Stimulated activated CD8-positive, alpha-beta memory T cell treated with anti-CD3 and anti-CD28 coated beads, Interleukin-4, amount 100 ng/mL, for 1 hour (primary cell): ENCODE measurements at regions not wholly inside any gene's neighbourhood (a gene's known extent, or its start where the extent isn't known, plus 50 kb on each side); places are given as distances from the start of the nearest gene placed in this dataset.
"Not testable (repeated sequence)": the region's sequence is repeated elsewhere in the genome, so short reads cannot be mapped to it uniquely, and the experiment has no call there.

Experiments used
- DNase-seq, 2 donors: peaks; one replicate each; pipeline ENCODE4 v3.0.0-alpha.2; 2020; ENCODE audit warnings: low read depth in 2 of 2, low spot score in 1 of 2

- no peak for DNase-seq
Measured at GRCh38 chr12:124707316-124707715, 139.9 kb upstream of the NCOR2 start.

DNA sequence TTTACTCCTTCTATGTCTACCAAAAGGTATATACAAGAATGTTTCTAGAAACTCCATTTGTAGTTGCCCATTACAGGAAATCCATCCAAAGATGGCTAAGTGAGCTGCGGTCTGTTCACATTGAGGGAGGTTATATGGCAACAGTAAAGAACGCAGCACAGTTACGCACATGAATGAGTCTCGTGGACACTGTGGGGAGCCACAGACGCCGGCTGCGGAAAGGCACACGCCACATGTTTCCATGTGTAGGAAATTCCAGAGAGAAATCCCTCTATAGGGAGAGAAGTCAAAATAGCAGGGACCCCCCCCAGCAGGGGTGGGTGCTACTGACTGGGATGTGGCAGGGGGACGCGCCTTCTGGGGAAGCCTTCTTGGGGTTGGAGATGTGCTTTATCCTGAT is 139.0 kb upstream of the NCOR2 start:
- no peak for DNase-seq

DNA sequence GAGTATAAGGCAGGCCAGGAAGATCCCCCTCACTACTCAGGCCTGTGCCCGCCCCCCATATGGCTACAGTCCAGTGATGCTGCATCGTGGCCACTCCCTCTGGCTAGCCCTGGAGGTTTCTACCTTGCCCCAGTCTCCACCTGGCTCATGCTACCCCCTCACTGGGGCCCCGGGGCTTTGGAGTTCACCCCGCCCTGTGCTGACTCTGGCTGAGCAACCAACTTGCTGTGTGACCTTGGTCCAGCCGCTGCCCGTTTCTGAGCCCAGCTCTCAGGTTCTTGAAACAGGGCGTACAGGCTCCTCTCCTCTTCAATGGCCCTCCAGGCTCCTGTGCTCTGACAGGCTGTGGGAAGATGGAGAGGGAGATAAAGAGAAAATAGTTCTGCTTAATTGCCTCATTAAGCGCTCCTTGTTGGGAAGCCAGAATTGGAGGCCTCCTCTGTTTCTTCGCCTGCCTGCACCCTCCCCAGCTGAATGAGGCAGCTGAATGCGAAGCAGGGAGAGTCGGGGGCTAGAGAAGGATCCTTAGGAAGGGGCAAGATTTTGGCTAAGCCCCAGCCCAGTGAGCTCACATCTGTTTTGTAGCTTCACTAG is 138.2 kb upstream of the NCOR2 start:
- no peak for DNase-seq

DNA sequence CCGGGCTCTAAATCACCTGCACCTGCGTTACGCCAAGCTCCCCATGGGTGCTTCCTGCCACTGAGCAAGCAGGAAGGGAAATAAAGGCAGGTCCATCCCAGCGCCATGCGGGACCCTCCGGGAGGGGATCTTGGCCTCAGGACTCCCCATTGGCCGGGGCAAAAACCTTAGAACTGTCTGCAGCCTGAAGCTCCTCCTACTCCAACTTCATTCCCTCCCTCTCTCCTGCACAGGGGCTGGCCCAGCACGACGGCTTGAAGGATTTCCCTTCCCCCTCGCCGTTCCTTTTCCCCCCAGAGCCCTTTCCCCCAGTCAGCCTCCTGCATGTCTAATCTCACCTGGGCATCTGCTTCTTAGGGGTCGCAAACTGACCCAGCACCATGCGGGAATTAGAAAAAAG is 137.2 kb upstream of the NCOR2 start:
- no peak for DNase-seq

- no peak for DNase-seq
Measured at GRCh38 chr12:124703856-124704255, 136.4 kb upstream of the NCOR2 start.

DNA sequence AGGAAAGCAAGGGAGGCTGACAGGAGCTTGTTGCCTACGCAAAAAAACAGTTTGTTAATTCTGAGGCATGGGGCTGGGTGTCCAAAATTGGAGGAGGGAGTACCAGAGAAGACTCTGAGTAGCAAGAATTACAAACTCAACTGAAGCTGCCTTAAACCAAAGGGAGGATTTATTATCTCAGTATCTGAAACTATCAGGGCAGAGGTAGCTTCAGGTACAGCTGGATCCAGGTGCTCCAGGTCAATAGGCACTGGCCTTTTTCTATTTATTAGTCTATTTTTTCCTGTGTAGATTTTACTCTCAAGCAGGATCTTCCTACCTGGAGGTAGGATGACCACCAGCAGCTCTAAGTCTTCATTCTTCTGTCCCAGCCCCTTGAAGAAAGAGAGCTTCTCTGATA is 135.3 kb upstream of the NCOR2 start:
- DNase-seq, result no peak

- no peak for DNase-seq
Measured at GRCh38 chr12:124700810-124701592, 133.6 kb upstream of the NCOR2 start.

DNA sequence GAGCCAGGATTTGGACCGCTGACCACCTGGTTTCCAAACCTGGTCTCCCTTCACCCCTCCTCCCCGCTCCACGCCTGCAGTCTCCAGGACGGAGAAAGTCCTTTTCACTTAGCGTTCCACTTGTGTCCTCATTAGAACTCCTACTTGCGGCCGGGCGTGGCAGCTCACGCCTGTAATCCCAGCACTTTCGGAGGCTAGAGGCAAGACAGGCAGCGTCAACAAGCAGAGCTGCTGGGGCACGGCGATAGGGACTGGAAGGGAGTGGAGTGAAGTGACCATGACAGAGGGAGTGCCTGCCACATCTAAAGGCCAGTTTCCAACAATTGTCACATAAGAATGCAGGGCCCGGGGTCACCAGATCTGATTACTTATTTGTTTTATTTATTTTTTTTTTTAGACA is 132.5 kb upstream of the NCOR2 start:
- DNase-seq, result no peak

GRCh38 chr12:124698998-124699305 is 131.5 kb upstream of the NCOR2 start:
- DNase-seq, result no peak

GRCh38 chr12:124698211-124698997 is 131.0 kb upstream of the NCOR2 start:
- no peak for DNase-seq

DNA sequence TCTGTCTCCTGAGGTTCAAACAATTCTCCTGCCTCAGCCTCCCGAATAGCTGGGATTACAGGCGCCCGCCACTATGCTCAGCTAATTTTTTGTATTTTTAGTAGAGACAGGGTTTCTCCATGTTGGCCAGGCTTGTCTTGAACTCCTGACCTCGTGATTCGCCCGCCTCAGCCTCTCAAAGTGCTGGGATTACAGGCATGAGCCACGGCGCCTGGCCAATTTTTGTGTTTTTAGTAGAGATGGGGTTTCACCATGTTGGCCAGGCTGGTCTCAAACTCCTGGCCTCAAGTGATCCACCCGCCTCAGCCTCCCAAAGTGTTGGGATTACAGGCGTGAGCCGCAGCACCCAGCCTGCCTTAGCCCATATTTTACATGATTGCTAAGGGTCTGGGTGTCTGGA is 130.3 kb upstream of the NCOR2 start:
- DNase-seq, result not testable (repeated sequence)

DNA sequence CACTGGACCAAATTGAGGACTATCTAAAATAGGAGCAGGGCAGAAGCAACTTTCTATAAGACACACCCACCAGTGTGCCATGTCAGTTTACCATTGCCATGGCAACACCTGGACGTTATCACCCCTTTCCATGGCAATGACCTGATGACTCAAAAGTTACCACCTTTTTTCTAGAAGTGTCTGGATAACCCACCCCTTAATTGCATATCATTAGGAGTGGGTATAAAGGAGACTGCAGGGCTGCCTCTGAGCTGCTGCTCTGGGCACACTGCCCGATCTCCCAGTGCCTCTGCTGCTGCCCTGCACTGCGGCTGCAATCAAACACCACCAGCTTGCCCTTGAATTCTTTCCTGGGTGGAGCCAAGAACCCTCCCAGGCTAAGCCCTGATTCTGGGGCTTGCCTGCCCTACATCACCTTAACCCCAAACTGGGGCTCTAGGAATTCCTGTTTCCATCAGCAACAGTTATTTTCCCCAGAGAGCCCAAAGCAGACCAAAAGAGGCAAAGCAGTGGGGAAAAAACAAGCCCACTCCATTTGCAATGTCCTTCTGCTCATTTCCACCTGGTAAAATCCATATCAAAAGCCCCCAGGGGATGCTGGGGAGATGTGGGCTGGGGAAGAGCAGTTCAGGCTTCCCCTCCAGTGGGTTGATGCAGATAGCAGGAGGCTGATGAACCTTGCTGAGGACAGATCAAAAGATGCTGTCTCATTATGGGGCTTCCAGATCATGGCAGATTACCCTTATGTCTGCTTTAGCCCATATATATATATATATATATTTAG is 129.5 kb upstream of the NCOR2 start:
- no peak for DNase-seq

- DNase-seq, result no peak
Measured at GRCh38 chr12:124695861-124696260, 128.4 kb upstream of the NCOR2 start.

- DNase-seq, result no peak
Measured at GRCh38 chr12:124694846-124695497, 127.6 kb upstream of the NCOR2 start.

DNA sequence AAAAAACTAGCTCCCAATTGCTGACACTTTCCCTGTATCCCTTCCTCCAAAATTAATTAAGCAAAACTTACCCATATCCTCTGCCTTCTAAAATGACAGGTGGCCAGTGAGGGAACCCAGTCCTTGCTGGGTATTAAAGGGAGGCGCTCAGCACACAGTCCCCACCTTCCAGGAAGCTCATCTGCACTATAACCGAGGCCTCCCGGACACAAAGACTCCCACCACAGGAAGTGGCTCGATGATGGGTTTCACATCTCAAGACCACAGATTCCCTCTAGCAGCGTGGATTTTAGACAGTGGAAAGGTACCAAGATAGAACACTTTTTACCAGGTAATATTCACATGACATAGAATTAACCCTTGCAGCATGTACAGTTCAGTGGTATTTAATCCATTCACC is 126.8 kb upstream of the NCOR2 start:
- no peak for DNase-seq

- DNase-seq, result no peak
Measured at GRCh38 chr12:124693111-124693723, 125.8 kb upstream of the NCOR2 start.

DNA sequence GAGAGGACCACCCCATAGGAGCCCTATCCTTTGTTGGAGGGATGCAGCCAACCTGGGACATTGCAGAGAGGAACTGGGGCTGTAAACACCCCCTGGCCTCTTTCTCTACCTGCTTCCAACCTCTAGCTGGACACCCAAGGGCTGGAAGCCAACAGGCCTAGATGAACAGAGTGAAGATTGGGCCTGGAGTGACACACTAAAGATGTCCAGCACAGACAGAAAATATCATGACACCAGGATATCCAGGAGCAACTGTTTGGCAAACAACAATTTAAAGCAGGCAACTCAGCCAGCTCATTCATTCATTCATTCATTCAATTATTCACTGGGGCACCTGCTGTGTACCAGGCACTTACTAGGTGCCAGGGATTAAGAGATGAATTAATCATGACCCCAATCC is 125.0 kb upstream of the NCOR2 start:
- DNase-seq, result no peak

- DNase-seq, result no peak
Measured at GRCh38 chr12:124691429-124691828, 124.0 kb upstream of the NCOR2 start.

GRCh38 chr12:124689631-124690030 is 122.2 kb upstream of the NCOR2 start:
- DNase-seq, result no peak

- no peak for DNase-seq
Measured at GRCh38 chr12:124688356-124688992, 121.1 kb upstream of the NCOR2 start.
